ENCODE measurements at regions not wholly inside any gene's neighbourhood (a gene's known extent, or its start where the extent isn't known, plus 50 kb on each side); places are given as distances from the start of the nearest gene placed in this dataset.

DNA sequence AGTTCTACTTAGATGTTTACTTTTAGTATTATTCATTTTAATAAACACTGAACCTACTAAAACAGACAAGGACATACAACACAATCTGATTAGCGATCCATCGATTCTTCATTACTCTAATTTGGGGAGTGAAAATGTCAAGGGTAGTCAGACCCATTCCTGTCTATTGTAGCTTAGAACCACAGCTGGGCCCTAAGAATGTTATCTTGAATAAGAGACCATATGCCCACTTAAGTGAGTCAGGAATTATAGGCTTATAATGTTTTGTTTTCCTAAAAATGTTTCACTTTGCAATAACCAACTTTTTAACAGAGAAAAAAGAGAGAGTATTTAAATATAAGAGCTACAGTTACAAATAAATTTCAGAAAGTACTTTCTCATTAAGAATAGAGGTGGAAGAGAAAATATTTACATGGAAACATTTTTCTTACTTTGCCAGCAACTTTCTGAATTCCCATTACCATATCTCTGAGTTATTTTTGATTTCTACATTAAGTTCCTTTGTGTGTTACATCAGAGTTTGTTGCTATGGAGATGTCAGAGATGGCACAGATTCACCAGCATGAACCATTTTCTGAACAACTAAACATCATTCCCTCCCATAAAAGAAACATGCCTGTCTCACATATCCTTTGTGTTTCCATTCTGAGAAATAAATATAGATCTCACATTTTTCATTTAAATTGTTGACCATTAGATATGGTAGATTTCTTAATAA is 75.4 kb upstream of the SLC13A1 start (continued):
- TF ChIP-seq, protein P1, sequence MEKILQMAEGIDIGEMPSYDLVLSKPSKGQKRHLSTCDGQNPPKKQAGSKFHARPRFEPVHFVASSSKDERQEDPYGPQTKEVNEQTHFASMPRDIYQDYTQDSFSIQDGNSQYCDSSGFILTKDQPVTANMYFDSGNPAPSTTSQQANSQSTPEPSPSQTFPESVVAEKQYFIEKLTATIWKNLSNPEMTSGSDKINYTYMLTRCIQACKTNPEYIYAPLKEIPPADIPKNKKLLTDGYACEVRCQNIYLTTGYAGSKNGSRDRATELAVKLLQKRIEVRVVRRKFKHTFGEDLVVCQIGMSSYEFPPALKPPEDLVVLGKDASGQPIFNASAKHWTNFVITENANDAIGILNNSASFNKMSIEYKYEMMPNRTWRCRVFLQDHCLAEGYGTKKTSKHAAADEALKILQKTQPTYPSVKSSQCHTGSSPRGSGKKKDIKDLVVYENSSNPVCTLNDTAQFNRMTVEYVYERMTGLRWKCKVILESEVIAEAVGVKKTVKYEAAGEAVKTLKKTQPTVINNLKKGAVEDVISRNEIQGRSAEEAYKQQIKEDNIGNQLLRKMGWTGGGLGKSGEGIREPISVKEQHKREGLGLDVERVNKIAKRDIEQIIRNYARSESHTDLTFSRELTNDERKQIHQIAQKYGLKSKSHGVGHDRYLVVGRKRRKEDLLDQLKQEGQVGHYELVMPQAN (conservative IDR thresholded peaks at IDR 0.05): no peak
- TF ChIP-seq, protein P2, sequence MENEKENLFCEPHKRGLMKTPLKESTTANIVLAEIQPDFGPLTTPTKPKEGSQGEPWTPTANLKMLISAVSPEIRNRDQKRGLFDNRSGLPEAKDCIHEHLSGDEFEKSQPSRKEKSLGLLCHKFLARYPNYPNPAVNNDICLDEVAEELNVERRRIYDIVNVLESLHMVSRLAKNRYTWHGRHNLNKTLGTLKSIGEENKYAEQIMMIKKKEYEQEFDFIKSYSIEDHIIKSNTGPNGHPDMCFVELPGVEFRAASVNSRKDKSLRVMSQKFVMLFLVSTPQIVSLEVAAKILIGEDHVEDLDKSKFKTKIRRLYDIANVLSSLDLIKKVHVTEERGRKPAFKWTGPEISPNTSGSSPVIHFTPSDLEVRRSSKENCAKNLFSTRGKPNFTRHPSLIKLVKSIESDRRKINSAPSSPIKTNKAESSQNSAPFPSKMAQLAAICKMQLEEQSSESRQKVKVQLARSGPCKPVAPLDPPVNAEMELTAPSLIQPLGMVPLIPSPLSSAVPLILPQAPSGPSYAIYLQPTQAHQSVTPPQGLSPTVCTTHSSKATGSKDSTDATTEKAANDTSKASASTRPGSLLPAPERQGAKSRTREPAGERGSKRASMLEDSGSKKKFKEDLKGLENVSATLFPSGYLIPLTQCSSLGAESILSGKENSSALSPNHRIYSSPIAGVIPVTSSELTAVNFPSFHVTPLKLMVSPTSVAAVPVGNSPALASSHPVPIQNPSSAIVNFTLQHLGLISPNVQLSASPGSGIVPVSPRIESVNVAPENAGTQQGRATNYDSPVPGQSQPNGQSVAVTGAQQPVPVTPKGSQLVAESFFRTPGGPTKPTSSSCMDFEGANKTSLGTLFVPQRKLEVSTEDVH (IDR thresholded peaks at IDR 0.05; ENCODE audit: low read depth, partially characterized antibody): no peak
- no peak for TF ChIP-seq HDAC2 (IDR thresholded peaks at IDR 0.05)

DNA sequence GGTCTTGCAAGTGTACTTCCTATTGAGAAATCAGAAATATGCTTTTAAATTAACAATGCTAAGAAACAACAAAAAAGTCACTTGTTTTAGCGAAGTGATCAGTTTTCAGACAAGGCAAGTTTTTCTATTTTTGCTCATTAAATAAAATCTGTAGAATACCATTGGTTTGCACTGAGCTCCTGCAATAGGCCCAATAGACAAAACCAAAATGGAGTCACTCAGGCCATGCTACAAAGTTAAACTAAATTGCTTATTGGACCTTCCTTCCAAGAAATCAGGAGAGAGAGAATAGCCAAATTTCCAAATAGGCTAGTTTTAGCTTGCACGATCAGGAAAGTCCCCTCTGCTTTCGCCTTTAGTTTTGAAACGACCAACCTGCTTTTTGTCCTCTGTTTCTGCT is 73.4 kb upstream of the SLC13A1 start:
- Histone ChIP-seq H3K36me3 (ENCODE audit: control insufficient read depth in 2 of 2, insufficient read depth in 2 of 2, low read length in 1 of 2) (no peaks in the 10 kb centered on the region), H3K79me2 (ENCODE audit: control insufficient read depth, insufficient read depth, low read length) (no peaks in the 10 kb centered on the region), H3K9ac (ENCODE audit: control insufficient read depth, insufficient read depth, low read length) (no peak overlapping the region), H3K27me3 (replicated peaks in 1 of 2; ENCODE audit: control insufficient read depth in 2 of 2, insufficient read depth in 2 of 2, low read length in 1 of 2) (no peaks in the 10 kb centered on the region), H3K4me2 (ENCODE audit: control insufficient read depth, insufficient read depth) (no peak overlapping the region), H3K9me3 (replicated peaks; ENCODE audit: control insufficient read depth, insufficient read depth, low read length) (no peaks in the 10 kb centered on the region), H3K27ac (ENCODE audit: control insufficient read depth, insufficient read depth) (no peak overlapping the region), H2AFZ (ENCODE audit: control insufficient read depth, low read depth, low read length) (no peak overlapping the region), H3K4me3 (no peak overlapping the region), H4K20me1 (ENCODE audit: control insufficient read depth, insufficient read depth) (no peaks in the 10 kb centered on the region), H3K4me1 (ENCODE audit: control insufficient read depth, insufficient read depth, low read length) (no peaks in the 10 kb centered on the region)
- BruUV-seq (replicated peaks): no TSS peak
- intact Hi-C loops (cut with micrococcal nuclease; ENCODE audit: unreplicated experiment): no loop called here
- RAD21 ChIA-PET (ENCODE audit: unreplicated experiment): interaction anchor here (0.6 kb wide), 1 partner anchor 113 kb away, joined by 3 read pairs; no protein-coding TSS in a partner anchor
- SMC1A ChIA-PET (ENCODE audit: uncharacterized antibody, unreplicated experiment): interaction anchor here (0.6 to 1.6 kb wide), 4 partner anchors 10 to 69 kb away, joined by 3 to 5 read pairs (median 4); no protein-coding TSS in a partner anchor
- ATAC-seq: no peak
- no peak for FAIRE-seq
- POLR2A ChIA-PET: interaction anchor here (1.2 kb wide), 1 partner anchor 43 kb away, joined by 3 read pairs; no protein-coding TSS in a partner anchor
- 56% methylated on average over 4 of the region's 4 CpGs for WGBS (ENCODE audit: insufficient coverage, insufficient replicate concordance, low lambda C conversion rate, missing lambda C conversion rate)
- CTCF ChIA-PET: no interaction called here
- no peak for DNase-seq (ENCODE audit: low read depth, low spot score)
- in situ Hi-C loops (cut with MboI): no loop called here
- TF ChIP-seq CHD4 (IDR thresholded peaks at IDR 0.05) (no peak), RB1 (IDR thresholded peaks at IDR 0.05; ENCODE audit: borderline replicate concordance) (no peak), KLF5 (IDR thresholded peaks at IDR 0.05; ENCODE audit: partially characterized antibody) (no peak), ZNF622 (IDR thresholded peaks at IDR 0.05) (no peak), CREM (IDR thresholded peaks at IDR 0.05; ENCODE audit: low read depth) (no peak), CREB1 (IDR thresholded peaks at IDR 0.05; ENCODE audit: low read depth) (no peak), ZNF24 (IDR thresholded peaks at IDR 0.05) (no peak), RBBP5 (conservative IDR thresholded peaks at IDR 0.05) (no peak), ZBED1 (IDR thresholded peaks at IDR 0.05; ENCODE audit: borderline replicate concordance) (no peak), IKZF1 (conservative IDR thresholded peaks at IDR 0.05) (no peak), JUNB (IDR thresholded peaks at IDR 0.05) (no peak), SIX5 (IDR thresholded peaks at IDR 0.05; ENCODE audit: low read depth, low read length, severe bottlenecking) (no peak), NFYA (IDR thresholded peaks at IDR 0.05; ENCODE audit: borderline replicate concordance, low read depth, low read length) (no peak), IKZF2 (IDR thresholded peaks at IDR 0.05) (no peak), HDAC6 (IDR thresholded peaks at IDR 0.05; ENCODE audit: unreplicated experiment) (no peak), HDGF (IDR thresholded peaks at IDR 0.05) (no peak), POU2F2 (IDR thresholded peaks at IDR 0.05; ENCODE audit: borderline replicate concordance, low read depth, low read length) (no peak), YY1 (IDR thresholded peaks at IDR 0.05; ENCODE audit: low read depth, low read length) (0 out of 2 replicates have a peak, but pooled peaks have one; percentile 26)
